Smooth muscle cell (in vitro differentiated cells): ENCODE measurements at regions not wholly inside any gene's neighbourhood (a gene's known extent, or its start where the extent isn't known, plus 50 kb on each side); places are given as distances from the start of the nearest gene placed in this dataset.
"Not testable (repeated sequence)": the region's sequence is repeated elsewhere in the genome, so short reads cannot be mapped to it uniquely, and the experiment has no call there.

Source experiments
- DNase-seq: peaks from one replicate; lab custom pipeline; 2025; ENCODE audit not compliant: unreplicated experiment; lab: John Stamatoyannopoulos, UW
- H2AFZ ChIP-seq: fragments of 200-600 bp; sonication (generic); 2 replicates; pipeline ENCODE4 v1.6.0; 2016; ENCODE audit warnings: antibody characterized with exemption, low read depth, mild to moderate bottlenecking
- H3F3A ChIP-seq: fragments of 200-600 bp; sonication (generic); 2 replicates; pipeline ENCODE4 v1.6.0; 2017; ENCODE audit warnings: antibody characterized with exemption, low read depth
- H3K27ac ChIP-seq: fragments of 200-600 bp; sonication (generic); 2 replicates; pipeline ENCODE4 v1.5.1; 2016; ENCODE audit warnings: low read depth, mild to moderate bottlenecking
- H3K27me3 ChIP-seq: fragments of 200-600 bp; sonication (generic); 2 replicates; pipeline ENCODE4 v1.6.1; 2016; ENCODE audit warnings: low read depth, mild to moderate bottlenecking
- H3K36me3 ChIP-seq: fragments of 200-600 bp; sonication (generic); 2 replicates; pipeline ENCODE4 v1.5.1; 2016; ENCODE audit warnings: low read depth
- H3K4me1 ChIP-seq: fragments of 200-600 bp; sonication (generic); 2 replicates; pipeline ENCODE4 v1.5.1; 2016; ENCODE audit warnings: low read depth
- H3K4me2 ChIP-seq: fragments of 200-600 bp; sonication (generic); 2 replicates; pipeline ENCODE4 v1.6.0; 2016; ENCODE audit warnings: mild to moderate bottlenecking
- H3K4me3 ChIP-seq: fragments of 200-600 bp; sonication (generic); 2 replicates; pipeline ENCODE4 v1.5.1; 2016; ENCODE audit warnings: mild to moderate bottlenecking
- H3K79me2 ChIP-seq: fragments of 200-600 bp; sonication (generic); 2 replicates; pipeline ENCODE4 v1.6.0; 2016; ENCODE audit warnings: low read depth, mild to moderate bottlenecking
- H3K9ac ChIP-seq: fragments of 200-600 bp; sonication (generic); 2 replicates; pipeline ENCODE4 v1.6.0; 2016; ENCODE audit warnings: low read depth
- H3K9me3 ChIP-seq: fragments of 200-600 bp; sonication (generic); replicated peaks from 2 replicates; pipeline ENCODE4 v1.5.1; 2016; ENCODE audit warnings: low read depth
- H4K20me1 ChIP-seq: fragments of 200-600 bp; sonication (generic); 2 replicates; pipeline ENCODE4 v1.6.0; 2016; ENCODE audit warnings: low read depth
- CTCF ChIP-seq: fragments of 200-600 bp; sonication (generic); IDR thresholded peaks from 2 replicates; pipeline ENCODE4 v1.5.1; 2017; ENCODE audit warnings: borderline replicate concordance, mild to moderate bottlenecking, antibody characterized with exemption; ENCODE audit not compliant: insufficient read depth, poor library complexity, severe bottlenecking
- WGBS: methylation state at CpG from one replicate; pipeline ENCODE4 v1.1.7; 2016; ENCODE audit warnings: low lambda C conversion rate; 5-methylcytosine and 5-hydroxymethylcytosine counted together

GRCh38 chr1:5119366-5120234 lies 465.2 kb downstream of the AJAP1 start:
- Histone ChIP-seq H3K9me3 (no peaks in the 10 kb centered on the region), H3F3A (no peaks in the 10 kb centered on the region), H3K4me3 (no peak overlapping the region), H3K27ac (no peak overlapping the region), H3K4me1 (no peaks in the 10 kb centered on the region), H3K9ac (no peak overlapping the region), H4K20me1 (no peaks in the 10 kb centered on the region), H3K36me3 (no peaks in the 10 kb centered on the region), H3K79me2 (no peaks in the 10 kb centered on the region), H2AFZ (no peak overlapping the region), H3K4me2 (no peak overlapping the region), H3K27me3 (no peaks in the 10 kb centered on the region)
- WGBS: 49% methylated on average over 11 of the region's 11 CpGs
- no peak for DNase-seq
- peak; percentile 33 for TF ChIP-seq CTCF

- H3K9me3 ChIP-seq, H3K9ac ChIP-seq, H3K79me2 ChIP-seq, H3F3A ChIP-seq, H3K36me3 ChIP-seq, H2AFZ ChIP-seq, H3K4me3 ChIP-seq, DNase-seq, H3K4me1 ChIP-seq, H3K27me3 ChIP-seq, H3K27ac ChIP-seq, H4K20me1 ChIP-seq, H3K4me2 ChIP-seq: not testable (repeated sequence)
- 69% methylated on average over 10 of the region's 10 CpGs for WGBS
Observed at GRCh38 chr1:5118771-5119170, 464.4 kb downstream of the AJAP1 start.

GRCh38 chr1:5118292-5118691 lies 463.9 kb downstream of the AJAP1 start:
- H3K27ac ChIP-seq, H3K4me3 ChIP-seq, H3K4me1 ChIP-seq, H3K9me3 ChIP-seq, H3F3A ChIP-seq, H3K36me3 ChIP-seq, H3K9ac ChIP-seq, DNase-seq, H3K27me3 ChIP-seq, H3K4me2 ChIP-seq, H3K79me2 ChIP-seq, H2AFZ ChIP-seq, H4K20me1 ChIP-seq: not testable (repeated sequence)
- 71% methylated on average over 10 of the region's 11 CpGs for WGBS

GRCh38 chr1:5111581-5111980 lies 457.2 kb downstream of the AJAP1 start:
- 89% methylated on average over 2 of the region's 2 CpGs for WGBS
- H3F3A ChIP-seq: no peaks in the 10 kb centered on the region
- no peaks in the 10 kb centered on the region for H4K20me1 ChIP-seq
- no peak overlapping the region for H3K4me2 ChIP-seq
- H3K27ac ChIP-seq: no peak overlapping the region
- DNase-seq: no peak
- TF ChIP-seq CTCF: no peak
- no peak overlapping the region for H2AFZ ChIP-seq
- H3K4me1 ChIP-seq: no peaks in the 10 kb centered on the region
- H3K36me3 ChIP-seq: no peaks in the 10 kb centered on the region
- H3K9me3 ChIP-seq: no peaks in the 10 kb centered on the region
- no peak overlapping the region for H3K9ac ChIP-seq
- H3K79me2 ChIP-seq: no peaks in the 10 kb centered on the region
- H3K27me3 ChIP-seq: no peaks in the 10 kb centered on the region
- no peak overlapping the region for H3K4me3 ChIP-seq
